Endothelial cell (in vitro differentiated cells): ENCODE measurements at regions not wholly inside any gene's neighbourhood (a gene's known extent, or its start where the extent isn't known, plus 50 kb on each side); places are given as distances from the start of the nearest gene placed in this dataset.

ENCODE experiments used
- DNase-seq: peaks from one replicate; pipeline ENCODE4 v3.0.0; 2021; ENCODE audit warnings: low spot score
- H3K27ac Mint-ChIP-seq: one replicate; pipeline ENCODE4 v1.8.0; 2021; ENCODE audit warnings: mixed read lengths, inconsistent platforms; ENCODE audit not compliant: unreplicated experiment
- H3K27me3 Mint-ChIP-seq: one replicate; pipeline ENCODE4 v1.8.0; 2021; ENCODE audit warnings: mild to moderate bottlenecking, moderate library complexity, mixed read lengths, inconsistent platforms; ENCODE audit not compliant: unreplicated experiment
- H3K36me3 Mint-ChIP-seq: one replicate; pipeline ENCODE4 v1.8.0; 2021; ENCODE audit warnings: mild to moderate bottlenecking, low read depth, mixed read lengths, inconsistent platforms; ENCODE audit not compliant: unreplicated experiment
- H3K4me1 Mint-ChIP-seq: one replicate; pipeline ENCODE4 v1.8.0; 2021; ENCODE audit warnings: mild to moderate bottlenecking, mixed read lengths, inconsistent platforms; ENCODE audit not compliant: unreplicated experiment
- H3K4me3 Mint-ChIP-seq: one replicate; pipeline ENCODE4 v1.8.0; 2021; ENCODE audit warnings: mild to moderate bottlenecking, mixed read lengths, inconsistent platforms; ENCODE audit not compliant: unreplicated experiment
- H3K9me3 Mint-ChIP-seq: one replicate; pipeline ENCODE4 v1.8.0; 2021; ENCODE audit warnings: mixed read lengths, inconsistent platforms; ENCODE audit not compliant: unreplicated experiment
- CTCF ChIP-seq: fragments of 200-600 bp; sonication (generic); IDR thresholded peaks from one replicate; pipeline ENCODE4 v1.5.0; 2021; ENCODE audit warnings: antibody characterized with exemption; ENCODE audit not compliant: unreplicated experiment

- Mint-ChIP-seq H3K27me3 (no peaks in the 10 kb centered on the region), H3K4me1 (no peaks in the 10 kb centered on the region), H3K36me3 (no peaks in the 10 kb centered on the region), H3K9me3 (no peaks in the 10 kb centered on the region), H3K27ac (no peak overlapping the region), H3K4me3 (no peak overlapping the region)
- no peak for TF ChIP-seq CTCF
- DNase-seq = no peak
Observed at GRCh38 chr1:79682478-79682877, 675.9 kb upstream of the ADGRL4 start.

GRCh38 chr1:79681382-79681781 is 674.9 kb upstream of the ADGRL4 start:
- no peak for TF ChIP-seq CTCF
- H3K9me3 Mint-ChIP-seq = no peaks in the 10 kb centered on the region
- no peaks in the 10 kb centered on the region for H3K36me3 Mint-ChIP-seq
- no peak overlapping the region for H3K27ac Mint-ChIP-seq
- H3K27me3 Mint-ChIP-seq = no peaks in the 10 kb centered on the region
- H3K4me1 Mint-ChIP-seq = no peaks in the 10 kb centered on the region
- no peak overlapping the region for H3K4me3 Mint-ChIP-seq
- no peak for DNase-seq

GRCh38 chr1:79679916-79680315 is 673.4 kb upstream of the ADGRL4 start:
- H3K27ac Mint-ChIP-seq = no peak overlapping the region

DNA sequence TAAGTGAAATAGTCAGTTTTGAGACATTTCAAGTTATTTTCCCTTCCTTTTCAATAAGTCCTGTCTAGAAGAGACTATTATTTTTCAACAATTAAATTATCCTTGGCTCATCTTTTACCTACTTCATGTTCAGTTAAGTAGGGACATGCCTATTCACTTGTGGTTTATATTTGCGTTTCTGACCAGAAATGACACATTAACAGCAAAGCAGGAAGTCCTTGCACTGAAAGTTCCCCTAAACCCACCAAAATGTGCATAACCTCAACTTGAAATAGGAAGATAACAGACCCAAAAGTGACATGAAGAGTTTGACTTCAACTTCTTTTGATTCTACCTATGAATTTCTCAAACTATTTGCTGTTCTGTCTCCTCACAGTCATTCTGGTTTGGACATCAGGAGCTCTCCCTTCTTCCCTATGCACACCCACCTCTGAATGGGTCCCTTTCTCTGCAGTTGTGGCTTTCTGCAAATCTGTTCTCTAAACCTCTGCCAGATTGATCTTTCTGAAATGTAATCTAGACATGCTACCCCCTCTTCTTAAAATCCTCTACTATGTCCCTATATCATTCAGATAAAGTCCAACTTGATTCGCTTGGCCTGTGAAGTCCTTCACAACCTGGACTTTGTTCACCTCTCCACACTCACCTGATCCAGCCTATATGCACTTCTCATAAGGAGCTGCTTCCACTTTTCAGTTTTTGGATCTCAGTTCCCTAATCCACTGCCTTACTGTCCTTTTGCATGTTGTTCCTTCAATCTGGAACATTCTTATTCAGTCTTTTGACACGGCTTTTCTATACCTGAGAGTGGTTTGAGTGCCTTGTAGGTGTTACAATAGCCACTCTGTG is 661.5 kb upstream of the ADGRL4 start:
- TF ChIP-seq CTCF = no peak
- Mint-ChIP-seq H3K4me3 (no peak overlapping the region), H3K4me1 (no peaks in the 10 kb centered on the region), H3K36me3 (no peaks in the 10 kb centered on the region), H3K9me3 (no peaks in the 10 kb centered on the region), H3K27me3 (no peaks in the 10 kb centered on the region), H3K27ac (no peak overlapping the region)
- DNase-seq = no peak

More at GRCh38 chr1:79679916-79680315, 673.4 kb upstream of the ADGRL4 start:
- Mint-ChIP-seq H3K36me3 (no peaks in the 10 kb centered on the region), H3K9me3 (no peaks in the 10 kb centered on the region), H3K4me1 (no peaks in the 10 kb centered on the region), H3K27me3 (no peaks in the 10 kb centered on the region), H3K4me3 (no peak overlapping the region)
- no peak for TF ChIP-seq CTCF
- DNase-seq = no peak

GRCh38 chr1:79667166-79667565 is 660.6 kb upstream of the ADGRL4 start:
- DNase-seq = no peak
- Mint-ChIP-seq H3K27ac (no peak overlapping the region), H3K27me3 (no peaks in the 10 kb centered on the region), H3K9me3 (no peaks in the 10 kb centered on the region), H3K36me3 (no peaks in the 10 kb centered on the region), H3K4me1 (no peaks in the 10 kb centered on the region), H3K4me3 (no peak overlapping the region)
- no peak for TF ChIP-seq CTCF
